ENCODE measurements at regions not wholly inside any gene's neighbourhood (a gene's known extent, or its start where the extent isn't known, plus 50 kb on each side); places are given as distances from the start of the nearest gene placed in this dataset.
"Not testable (repeated sequence)": the region's sequence is repeated elsewhere in the genome, so short reads cannot be mapped to it uniquely, and the experiment has no call there.

- in situ Hi-C loops (cut with HindIII; ENCODE audit: low sequenced_read_pairs): loop anchor here (10.0 kb wide), 1 partner anchor 51 kb away; no protein-coding TSS in a partner anchor
Observed at GRCh38 chr20:4635781-4636180, 50.5 kb upstream of the PRNP start.

- in situ Hi-C loops (cut with HindIII; ENCODE audit: low sequenced_read_pairs): loop anchor here (10.0 kb wide), 1 partner anchor 51 kb away; no protein-coding TSS in a partner anchor
Observed at GRCh38 chr20:4635342-4635741, 50.9 kb upstream of the PRNP start.

- in situ Hi-C loops (cut with HindIII; ENCODE audit: low sequenced_read_pairs): loop anchor here (5.0 to 10.0 kb wide), 2 partner anchors 49 to 94 kb away; no protein-coding TSS in a partner anchor
Observed at GRCh38 chr20:4633780-4634179, 52.5 kb upstream of the PRNP start.

GRCh38 chr20:4633379-4633778 lies 52.9 kb upstream of the PRNP start:
- in situ Hi-C loops (cut with HindIII; ENCODE audit: low sequenced_read_pairs): loop anchor here (5.0 to 10.0 kb wide), 2 partner anchors 49 to 94 kb away; no protein-coding TSS in a partner anchor

GRCh38 chr20:4632876-4633275 lies 53.4 kb upstream of the PRNP start:
- in situ Hi-C loops (cut with HindIII; ENCODE audit: low sequenced_read_pairs): loop anchor here (5.0 to 10.0 kb wide), 2 partner anchors 48 to 94 kb away; no protein-coding TSS in a partner anchor

GRCh38 chr20:4626228-4626627 lies 60.0 kb upstream of the PRNP start:
- in situ Hi-C loops (cut with HindIII; ENCODE audit: low sequenced_read_pairs): no loop called here

- in situ Hi-C loops (cut with HindIII; ENCODE audit: low sequenced_read_pairs): no loop called here
Observed at GRCh38 chr20:4625687-4626086, 60.6 kb upstream of the PRNP start.

- in situ Hi-C loops (cut with HindIII; ENCODE audit: low sequenced_read_pairs): not testable (repeated sequence)
Observed at GRCh38 chr20:4624675-4625336, 61.5 kb upstream of the PRNP start.

GRCh38 chr20:4619144-4619543 lies 67.1 kb upstream of the PRNP start:
- in situ Hi-C loops (cut with HindIII; ENCODE audit: low sequenced_read_pairs): not testable (repeated sequence)

GRCh38 chr20:4617484-4617883 lies 68.8 kb upstream of the PRNP start:
- in situ Hi-C loops (cut with HindIII; ENCODE audit: low sequenced_read_pairs): no loop called here

- in situ Hi-C loops (cut with HindIII; ENCODE audit: low sequenced_read_pairs): no loop called here
Observed at GRCh38 chr20:4617019-4617418, 69.2 kb upstream of the PRNP start.

GRCh38 chr20:4613718-4614620 lies 72.3 kb upstream of the PRNP start:
- in situ Hi-C loops (cut with HindIII; ENCODE audit: low sequenced_read_pairs): no loop called here

- in situ Hi-C loops (cut with HindIII; ENCODE audit: low sequenced_read_pairs): no loop called here
Observed at GRCh38 chr20:4613184-4613583, 73.1 kb upstream of the PRNP start.

- in situ Hi-C loops (cut with HindIII; ENCODE audit: low sequenced_read_pairs): no loop called here
Observed at GRCh38 chr20:4610871-4611270, 75.4 kb upstream of the PRNP start.

GRCh38 chr20:4609511-4609910 lies 76.7 kb upstream of the PRNP start:
- in situ Hi-C loops (cut with HindIII; ENCODE audit: low sequenced_read_pairs): no loop called here

- in situ Hi-C loops (cut with HindIII; ENCODE audit: low sequenced_read_pairs): no loop called here
Observed at GRCh38 chr20:4608861-4609260, 77.4 kb upstream of the PRNP start.

- in situ Hi-C loops (cut with HindIII; ENCODE audit: low sequenced_read_pairs): no loop called here
Observed at GRCh38 chr20:4607287-4607713, 79.0 kb upstream of the PRNP start.

- in situ Hi-C loops (cut with HindIII; ENCODE audit: low sequenced_read_pairs): no loop called here
Observed at GRCh38 chr20:4606051-4606450, 80.2 kb upstream of the PRNP start.

- in situ Hi-C loops (cut with HindIII; ENCODE audit: low sequenced_read_pairs): no loop called here
Observed at GRCh38 chr20:4605166-4605565, 81.1 kb upstream of the PRNP start.

- in situ Hi-C loops (cut with HindIII; ENCODE audit: low sequenced_read_pairs): no loop called here
Observed at GRCh38 chr20:4604580-4604979, 81.7 kb upstream of the PRNP start.

- in situ Hi-C loops (cut with HindIII; ENCODE audit: low sequenced_read_pairs): no loop called here
Observed at GRCh38 chr20:4603724-4604123, 82.5 kb upstream of the PRNP start.

- in situ Hi-C loops (cut with HindIII; ENCODE audit: low sequenced_read_pairs): no loop called here
Observed at GRCh38 chr20:4602297-4602631, 84.0 kb upstream of the PRNP start.

Measured in endothelial cell of hepatic sinusoid (primary cell).